ENCODE measurements at regions not wholly inside any gene's neighbourhood (a gene's known extent, or its start where the extent isn't known, plus 50 kb on each side); places are given as distances from the start of the nearest gene placed in this dataset.

- no peaks in the 10 kb centered on the region for H3K9me3 ChIP-seq
- H3K27ac ChIP-seq: no peak overlapping the region
- TF ChIP-seq CTCF (IDR thresholded peaks at IDR 0.05): no peak
- no peaks in the 10 kb centered on the region for H3K27me3 ChIP-seq
- H3K36me3 ChIP-seq: no peaks in the 10 kb centered on the region
- H3K4me1 ChIP-seq (ENCODE audit: control insufficient read depth in 1 of 2, insufficient read depth in 1 of 2, low read depth in 1 of 2, low read length in 1 of 2): peaks cover 7 to 8% of the 10 kb centered on the region in 2 experiments
- H3K4me3 ChIP-seq (ENCODE audit: low read depth in 1 of 2, low read length in 1 of 2): no peak overlapping the region
Measured at GRCh38 chr6:105872249-105872648, 213.9 kb upstream of the PRDM1 start.

GRCh38 chr6:105871542-105871941 lies 214.6 kb upstream of the PRDM1 start:
- H3K27ac ChIP-seq: no peak overlapping the region

GRCh38 chr6:105869835-105870440 lies 216.2 kb upstream of the PRDM1 start:
- peaks cover 7 to 8% of the 10 kb centered on the region in 2 experiments for H3K4me1 ChIP-seq (ENCODE audit: control insufficient read depth in 1 of 2, insufficient read depth in 1 of 2, low read depth in 1 of 2, low read length in 1 of 2)
- no peaks in the 10 kb centered on the region for H3K9me3 ChIP-seq
- no peaks in the 10 kb centered on the region for H3K36me3 ChIP-seq
- H3K4me3 ChIP-seq (ENCODE audit: low read depth in 1 of 2, low read length in 1 of 2): no peak overlapping the region
- H3K27ac ChIP-seq: peak overlapping the region; percentile 52
- no peaks in the 10 kb centered on the region for H3K27me3 ChIP-seq
- no peak for TF ChIP-seq CTCF (IDR thresholded peaks at IDR 0.05)

More at GRCh38 chr6:105871542-105871941, 214.6 kb upstream of the PRDM1 start:
- no peaks in the 10 kb centered on the region for H3K9me3 ChIP-seq
- no peak for TF ChIP-seq CTCF (IDR thresholded peaks at IDR 0.05)
- H3K27me3 ChIP-seq: no peaks in the 10 kb centered on the region
- H3K4me3 ChIP-seq (ENCODE audit: low read depth in 1 of 2, low read length in 1 of 2): no peak overlapping the region
- peaks cover 7 to 8% of the 10 kb centered on the region in 2 experiments for H3K4me1 ChIP-seq (ENCODE audit: control insufficient read depth in 1 of 2, insufficient read depth in 1 of 2, low read depth in 1 of 2, low read length in 1 of 2)
- no peaks in the 10 kb centered on the region for H3K36me3 ChIP-seq

GRCh38 chr6:105868823-105869460 lies 217.2 kb upstream of the PRDM1 start:
- Histone ChIP-seq H3K4me1 (ENCODE audit: control insufficient read depth in 1 of 2, insufficient read depth in 1 of 2, low read depth in 1 of 2, low read length in 1 of 2) (peaks cover 7 to 8% of the 10 kb centered on the region in 2 experiments), H3K9me3 (no peaks in the 10 kb centered on the region), H3K36me3 (no peaks in the 10 kb centered on the region), H3K27ac (no peak overlapping the region), H3K4me3 (ENCODE audit: low read depth in 1 of 2, low read length in 1 of 2) (no peak overlapping the region), H3K27me3 (no peaks in the 10 kb centered on the region)
- no peak for TF ChIP-seq CTCF (IDR thresholded peaks at IDR 0.05)

- H3K4me1 ChIP-seq (ENCODE audit: control insufficient read depth in 1 of 2, insufficient read depth in 1 of 2, low read depth in 1 of 2, low read length in 1 of 2): peaks cover 7 to 8% of the 10 kb centered on the region in 2 experiments
- H3K9me3 ChIP-seq: no peaks in the 10 kb centered on the region
- H3K4me3 ChIP-seq (ENCODE audit: low read depth in 1 of 2, low read length in 1 of 2): no peak overlapping the region
- no peaks in the 10 kb centered on the region for H3K36me3 ChIP-seq
- no peak for TF ChIP-seq CTCF (IDR thresholded peaks at IDR 0.05)
- H3K27ac ChIP-seq: no peak overlapping the region
- no peaks in the 10 kb centered on the region for H3K27me3 ChIP-seq
Measured at GRCh38 chr6:105867821-105868220, 218.3 kb upstream of the PRDM1 start.
